Esophagus muscularis mucosa (tissue), 3 donors: ENCODE measurements at regions not wholly inside any gene's neighbourhood (a gene's known extent, or its start where the extent isn't known, plus 50 kb on each side); places are given as distances from the start of the nearest gene placed in this dataset.

Source experiments
- POLR2A ChIP-seq: fragments of 450-650 bp; IDR thresholded peaks from one replicate; pipeline ENCODE4 v1.6.1; 2017; ENCODE audit warnings: antibody characterized with exemption, moderate library complexity, mild to moderate bottlenecking, low read depth
- POLR2AphosphoS5 ChIP-seq, 2 donors: sonication (generic); formaldehyde crosslinking; IDR thresholded peaks; one replicate each; pipeline ENCODE4 v1.6.1; 2017; ENCODE audit warnings: antibody characterized with exemption in 2 of 2
- TF ChIP-seq, protein P1 (sequence below), 3 experiments: fragments of 200-600 bp in 2 of 3; fragments of 450-650 bp in 1 of 3; sonication (generic) in 2 of 3; IDR thresholded peaks; one replicate each; pipeline ENCODE4 v1.5.1; 2017 to 2019; ENCODE audit warnings: antibody characterized with exemption in 3 of 3, mild to moderate bottlenecking in 2 of 3, moderate library complexity in 1 of 3

GRCh38 chrX:45518552-45518951 lies 317.9 kb upstream of the DIPK2B start:
- TF ChIP-seq POLR2A, result no peak
- TF ChIP-seq, protein P1, sequence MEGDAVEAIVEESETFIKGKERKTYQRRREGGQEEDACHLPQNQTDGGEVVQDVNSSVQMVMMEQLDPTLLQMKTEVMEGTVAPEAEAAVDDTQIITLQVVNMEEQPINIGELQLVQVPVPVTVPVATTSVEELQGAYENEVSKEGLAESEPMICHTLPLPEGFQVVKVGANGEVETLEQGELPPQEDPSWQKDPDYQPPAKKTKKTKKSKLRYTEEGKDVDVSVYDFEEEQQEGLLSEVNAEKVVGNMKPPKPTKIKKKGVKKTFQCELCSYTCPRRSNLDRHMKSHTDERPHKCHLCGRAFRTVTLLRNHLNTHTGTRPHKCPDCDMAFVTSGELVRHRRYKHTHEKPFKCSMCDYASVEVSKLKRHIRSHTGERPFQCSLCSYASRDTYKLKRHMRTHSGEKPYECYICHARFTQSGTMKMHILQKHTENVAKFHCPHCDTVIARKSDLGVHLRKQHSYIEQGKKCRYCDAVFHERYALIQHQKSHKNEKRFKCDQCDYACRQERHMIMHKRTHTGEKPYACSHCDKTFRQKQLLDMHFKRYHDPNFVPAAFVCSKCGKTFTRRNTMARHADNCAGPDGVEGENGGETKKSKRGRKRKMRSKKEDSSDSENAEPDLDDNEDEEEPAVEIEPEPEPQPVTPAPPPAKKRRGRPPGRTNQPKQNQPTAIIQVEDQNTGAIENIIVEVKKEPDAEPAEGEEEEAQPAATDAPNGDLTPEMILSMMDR (IDR thresholded peaks at IDR 0.05), result no peak
- TF ChIP-seq POLR2AphosphoS5 (IDR thresholded peaks at IDR 0.05), result no peak
